ENCODE measurements at regions not wholly inside any gene's neighbourhood (a gene's known extent, or its start where the extent isn't known, plus 50 kb on each side); places are given as distances from the start of the nearest gene placed in this dataset.

- DNase-seq = no peak
Measured at GRCh38 chr11:90908074-90908473, 685.2 kb upstream of the CHORDC1 start.

- no peak for DNase-seq
Measured at GRCh38 chr11:90895850-90896249, 673.0 kb upstream of the CHORDC1 start.

GRCh38 chr11:90890347-90890746 is 667.5 kb upstream of the CHORDC1 start:
- no peak for DNase-seq

- DNase-seq = no peak
Measured at GRCh38 chr11:90884181-90884580, 661.3 kb upstream of the CHORDC1 start.

- no peak for DNase-seq
Measured at GRCh38 chr11:90874986-90875385, 652.1 kb upstream of the CHORDC1 start.

- DNase-seq = no peak
Measured at GRCh38 chr11:90874281-90874680, 651.4 kb upstream of the CHORDC1 start.

GRCh38 chr11:90867416-90867815 is 644.6 kb upstream of the CHORDC1 start:
- DNase-seq = no peak

- no peak for DNase-seq
Measured at GRCh38 chr11:90856790-90857189, 633.9 kb upstream of the CHORDC1 start.

- no peak for DNase-seq
Measured at GRCh38 chr11:90855531-90855930, 632.7 kb upstream of the CHORDC1 start.

- no peak for DNase-seq
Measured at GRCh38 chr11:90851196-90851595, 628.3 kb upstream of the CHORDC1 start.

GRCh38 chr11:90849312-90849711 is 626.5 kb upstream of the CHORDC1 start:
- no peak for DNase-seq

GRCh38 chr11:90847268-90847886 is 624.5 kb upstream of the CHORDC1 start:
- DNase-seq = no peak

GRCh38 chr11:90846628-90847027 is 623.8 kb upstream of the CHORDC1 start:
- no peak for DNase-seq

- no peak for DNase-seq
Measured at GRCh38 chr11:90845799-90846198, 623.0 kb upstream of the CHORDC1 start.

- DNase-seq = no peak
Measured at GRCh38 chr11:90845126-90845525, 622.3 kb upstream of the CHORDC1 start.

GRCh38 chr11:90844041-90844440 is 621.2 kb upstream of the CHORDC1 start:
- DNase-seq = no peak

- DNase-seq = no peak
Measured at GRCh38 chr11:90842681-90843080, 619.8 kb upstream of the CHORDC1 start.

GRCh38 chr11:90840071-90840470 is 617.2 kb upstream of the CHORDC1 start:
- no peak for DNase-seq

GRCh38 chr11:90836031-90836430 is 613.2 kb upstream of the CHORDC1 start:
- no peak for DNase-seq

GRCh38 chr11:90823446-90823845 is 600.6 kb upstream of the CHORDC1 start:
- DNase-seq = no peak

- DNase-seq = no peak
Measured at GRCh38 chr11:90822996-90823395, 600.1 kb upstream of the CHORDC1 start.

- DNase-seq = no peak
Measured at GRCh38 chr11:90818196-90818745, 595.4 kb upstream of the CHORDC1 start.

GRCh38 chr11:90809581-90809980 is 586.7 kb upstream of the CHORDC1 start:
- no peak for DNase-seq

GRCh38 chr11:90805172-90805571 is 582.3 kb upstream of the CHORDC1 start:
- DNase-seq = no peak

GRCh38 chr11:90803831-90804230 is 581.0 kb upstream of the CHORDC1 start:
- no peak for DNase-seq
